Keratinocyte (primary cell): ENCODE measurements at regions not wholly inside any gene's neighbourhood (a gene's known extent, or its start where the extent isn't known, plus 50 kb on each side); places are given as distances from the start of the nearest gene placed in this dataset.

Source experiments
- DNase-seq: peaks from one replicate; pipeline ENCODE4 v3.0.0-alpha.2; 2011; ENCODE audit warnings: low read depth, missing footprints, low spot score
- FAIRE-seq: peaks from 2 replicates; lab custom pipeline; 2011; peaks lifted over from hg19 to GRCh38; lab: Jason Lieb, UNC
- H2AFZ ChIP-seq: 2 replicates; pipeline ENCODE4 v1.6.0; 2012; ENCODE audit warnings: low read length, control low read depth, inconsistent platforms; ENCODE audit not compliant: control insufficient read depth
- H3K27ac ChIP-seq: 2 replicates; pipeline ENCODE4 v1.5.1; 2011; ENCODE audit warnings: low read length; ENCODE audit not compliant: control insufficient read depth, insufficient read depth
- H3K27me3 ChIP-seq: 3 replicates; pipeline ENCODE4 v1.6.0; 2011; ENCODE audit warnings: low read length; ENCODE audit not compliant: control insufficient read depth, insufficient read depth; ENCODE audit errors: extremely low read depth
- H3K36me3 ChIP-seq, 2 experiments: 2 replicates in 1 of 2; 3 replicates in 1 of 2; pipeline ENCODE4 v1.5.1; 2011; ENCODE audit warnings: low read length in 2 of 2, mild to moderate bottlenecking in 1 of 2; ENCODE audit not compliant: control insufficient read depth in 2 of 2, insufficient read depth in 2 of 2; ENCODE audit errors: extremely low read depth in 1 of 2
- H3K4me1 ChIP-seq: 3 replicates; pipeline ENCODE4 v1.5.1; 2011; ENCODE audit warnings: low read length; ENCODE audit not compliant: control insufficient read depth, insufficient read depth; ENCODE audit errors: extremely low read depth
- H3K4me2 ChIP-seq: 3 replicates; pipeline ENCODE4 v1.6.0; 2011; ENCODE audit warnings: low read depth, low read length; ENCODE audit not compliant: control insufficient read depth, insufficient read depth; ENCODE audit errors: extremely low read depth
- H3K4me3 ChIP-seq, 3 experiments: fragments of 200-600 bp in 1 of 3; sonication (generic) in 1 of 3; 2 replicates in 2 of 3; 3 replicates in 1 of 3; pipeline ENCODE4 v1.5.1; 2011 to 2016; ENCODE audit warnings: low read length in 3 of 3, mild to moderate bottlenecking in 3 of 3, control low read depth in 2 of 3, inconsistent platforms in 1 of 3, low read depth in 1 of 3, mixed read lengths in 1 of 3, mixed run types in 1 of 3, moderate library complexity in 1 of 3; ENCODE audit not compliant: control insufficient read depth in 2 of 3, insufficient read depth in 2 of 3; ENCODE audit errors: extremely low read depth in 1 of 3
- H3K79me2 ChIP-seq: 2 replicates; pipeline ENCODE4 v1.6.0; 2012; ENCODE audit warnings: low read length; ENCODE audit not compliant: control insufficient read depth, insufficient read depth
- H3K9ac ChIP-seq: 3 replicates; pipeline ENCODE4 v1.6.0; 2011; ENCODE audit warnings: low read length; ENCODE audit not compliant: control insufficient read depth, insufficient read depth; ENCODE audit errors: extremely low read depth
- H3K9me1 ChIP-seq: 3 replicates; pipeline ENCODE4 v1.6.0; 2011; ENCODE audit warnings: low read length; ENCODE audit not compliant: control insufficient read depth, insufficient read depth; ENCODE audit errors: extremely low read depth
- H3K9me3 ChIP-seq: 2 replicates; pipeline ENCODE4 v1.5.1; 2012; ENCODE audit warnings: low read depth, low read length; ENCODE audit not compliant: control insufficient read depth
- H4K20me1 ChIP-seq: 3 replicates; pipeline ENCODE4 v1.6.0; 2011; ENCODE audit warnings: low read length; ENCODE audit not compliant: control insufficient read depth, insufficient read depth; ENCODE audit errors: extremely low read depth
- CTCF ChIP-seq, 3 experiments: IDR thresholded peaks in 1 of 3; conservative IDR thresholded peaks in 1 of 3; optimal IDR thresholded peaks in 1 of 3; 2 replicates in 2 of 3; 3 replicates in 1 of 3; pipeline versions ENCODE3 to v1.5.1; 2011; ENCODE audit warnings: low read length in 3 of 3, mild to moderate bottlenecking in 3 of 3, moderate library complexity in 2 of 3, control low read depth in 1 of 3, inconsistent platforms in 1 of 3; ENCODE audit not compliant: insufficient read depth in 2 of 3; ENCODE audit errors: extremely low read depth in 1 of 3
- EZH2 ChIP-seq: IDR thresholded peaks from one replicate; pipeline ENCODE4 v1.6.1; 2012; ENCODE audit warnings: inconsistent platforms, mild to moderate bottlenecking, low read length, moderate library complexity
- dilution Hi-C: fragments of 300-500 bp; cut with MboI; formaldehyde crosslinking; loops from one replicate; pipeline ENCODE4 v1.7.0; 2020; ENCODE audit warnings: low sequenced_read_pairs; ENCODE audit not compliant: extremely low pct_ligation_motif_present

- Histone ChIP-seq H4K20me1 (no peaks in the 10 kb centered on the region), H3K27me3 (no peaks in the 10 kb centered on the region), H3K36me3 (no peaks in the 10 kb centered on the region), H3K79me2 (no peaks in the 10 kb centered on the region), H3K4me2 (no peak overlapping the region), H2AFZ (no peak overlapping the region), H3K27ac (no peak overlapping the region), H3K9me1 (no peaks in the 10 kb centered on the region), H3K9me3 (no peaks in the 10 kb centered on the region), H3K4me1 (no peaks in the 10 kb centered on the region), H3K9ac (no peak overlapping the region), H3K4me3 (no peak overlapping the region)
- FAIRE-seq (no peak), DNase-seq (no peak)
- dilution Hi-C loops, result no loop called here
- TF ChIP-seq CTCF (optimal IDR thresholded peaks at IDR 0.05 in 1 of 3, IDR thresholded peaks at IDR 0.05 in 1 of 3, conservative IDR thresholded peaks at IDR 0.05 in 1 of 3; ENCODE audit: extremely low read depth in 1 of 3, insufficient read depth in 2 of 3, low read length in 3 of 3), result no peak
- TF ChIP-seq EZH2, result no peak
Observed at GRCh38 chr13:48885027-48885395, 90.7 kb upstream of the FNDC3A start.

GRCh38 chr13:48888613-48889012 lies 87.1 kb upstream of the FNDC3A start:
- Histone ChIP-seq H3K27me3 (no peaks in the 10 kb centered on the region), H2AFZ (no peak overlapping the region), H4K20me1 (no peaks in the 10 kb centered on the region), H3K4me1 (peaks cover 18% of the 10 kb centered on the region), H3K9ac (no peak overlapping the region), H3K9me1 (no peaks in the 10 kb centered on the region), H3K36me3 (no peaks in the 10 kb centered on the region), H3K79me2 (no peaks in the 10 kb centered on the region), H3K27ac (no peak overlapping the region), H3K9me3 (no peaks in the 10 kb centered on the region), H3K4me3 (no peak overlapping the region), H3K4me2 (no peak overlapping the region)
- TF ChIP-seq EZH2, result no peak
- TF ChIP-seq CTCF (optimal IDR thresholded peaks at IDR 0.05 in 1 of 3, IDR thresholded peaks at IDR 0.05 in 1 of 3, conservative IDR thresholded peaks at IDR 0.05 in 1 of 3; ENCODE audit: extremely low read depth in 1 of 3, insufficient read depth in 2 of 3, low read length in 3 of 3), result no peak
- DNase-seq (no peak), FAIRE-seq (no peak)
- dilution Hi-C loops, result no loop called here
